A549 (cell line): ENCODE measurements at regions not wholly inside any gene's neighbourhood (a gene's known extent, or its start where the extent isn't known, plus 50 kb on each side); places are given as distances from the start of the nearest gene placed in this dataset.

Source experiments
- CHD2 ChIP-seq: fragments of 150-350 bp; IDR thresholded peaks from 2 replicates; pipeline ENCODE4 v1.6.1; 2014; ENCODE audit warnings: low read length; ENCODE audit not compliant: partially characterized antibody
- CTCF ChIP-seq: fragments of >200 bp; sonication (Bioruptor Twin); formaldehyde crosslinking; IDR thresholded peaks from 3 replicates; pipeline ENCODE4 v1.5.1; 2016
- EP300 ChIP-seq, 2 experiments: fragments of >200 bp; sonication (Bioruptor Twin); formaldehyde crosslinking; IDR thresholded peaks; 2 replicates in 1 of 2; 3 replicates in 1 of 2; pipeline ENCODE4 v1.6.1; 2016 to 2017
- GATA3 ChIP-seq: IDR thresholded peaks from 2 replicates; pipeline ENCODE4 v1.6.1; 2012; ENCODE audit warnings: borderline replicate concordance
- MAFK ChIP-seq: fragments of 450-650 bp; IDR thresholded peaks from 2 replicates; pipeline ENCODE4 v1.6.1; 2014; ENCODE audit not compliant: partially characterized antibody
- PHF8 ChIP-seq: fragments of 200-600 bp; sonication (generic); IDR thresholded peaks from 2 replicates; pipeline ENCODE4 v1.6.1; 2016; ENCODE audit warnings: low read depth, mild to moderate bottlenecking, antibody characterized with exemption, moderate library complexity, borderline replicate concordance
- RAD21 ChIP-seq, 2 experiments: fragments of >200 bp in 1 of 2; sonication (Bioruptor Twin) in 1 of 2; formaldehyde crosslinking in 1 of 2; IDR thresholded peaks in 1 of 2; conservative IDR thresholded peaks in 1 of 2; 2 replicates in 1 of 2; 3 replicates in 1 of 2; pipeline ENCODE4 v1.6.1; 2012 to 2018; ENCODE audit warnings: inconsistent platforms in 1 of 2
- USF2 ChIP-seq: fragments of 450-650 bp; IDR thresholded peaks from 2 replicates; pipeline ENCODE4 v1.6.1; 2014; ENCODE audit warnings: antibody characterized with exemption
- TF ChIP-seq, protein P1 (sequence below): fragments of 200-600 bp; sonication (generic); IDR thresholded peaks from 2 replicates; pipeline ENCODE4 v1.6.1; 2016; ENCODE audit warnings: antibody characterized with exemption, mild to moderate bottlenecking, moderate library complexity
- TF ChIP-seq, protein P2 (sequence below): IDR thresholded peaks from 2 replicates; pipeline ENCODE4 v1.6.1; 2012

- no peak for TF ChIP-seq CTCF
- TF ChIP-seq MAFK: no peak
- no peak for TF ChIP-seq EP300 (IDR thresholded peaks at IDR 0.05)
- TF ChIP-seq, protein P1, sequence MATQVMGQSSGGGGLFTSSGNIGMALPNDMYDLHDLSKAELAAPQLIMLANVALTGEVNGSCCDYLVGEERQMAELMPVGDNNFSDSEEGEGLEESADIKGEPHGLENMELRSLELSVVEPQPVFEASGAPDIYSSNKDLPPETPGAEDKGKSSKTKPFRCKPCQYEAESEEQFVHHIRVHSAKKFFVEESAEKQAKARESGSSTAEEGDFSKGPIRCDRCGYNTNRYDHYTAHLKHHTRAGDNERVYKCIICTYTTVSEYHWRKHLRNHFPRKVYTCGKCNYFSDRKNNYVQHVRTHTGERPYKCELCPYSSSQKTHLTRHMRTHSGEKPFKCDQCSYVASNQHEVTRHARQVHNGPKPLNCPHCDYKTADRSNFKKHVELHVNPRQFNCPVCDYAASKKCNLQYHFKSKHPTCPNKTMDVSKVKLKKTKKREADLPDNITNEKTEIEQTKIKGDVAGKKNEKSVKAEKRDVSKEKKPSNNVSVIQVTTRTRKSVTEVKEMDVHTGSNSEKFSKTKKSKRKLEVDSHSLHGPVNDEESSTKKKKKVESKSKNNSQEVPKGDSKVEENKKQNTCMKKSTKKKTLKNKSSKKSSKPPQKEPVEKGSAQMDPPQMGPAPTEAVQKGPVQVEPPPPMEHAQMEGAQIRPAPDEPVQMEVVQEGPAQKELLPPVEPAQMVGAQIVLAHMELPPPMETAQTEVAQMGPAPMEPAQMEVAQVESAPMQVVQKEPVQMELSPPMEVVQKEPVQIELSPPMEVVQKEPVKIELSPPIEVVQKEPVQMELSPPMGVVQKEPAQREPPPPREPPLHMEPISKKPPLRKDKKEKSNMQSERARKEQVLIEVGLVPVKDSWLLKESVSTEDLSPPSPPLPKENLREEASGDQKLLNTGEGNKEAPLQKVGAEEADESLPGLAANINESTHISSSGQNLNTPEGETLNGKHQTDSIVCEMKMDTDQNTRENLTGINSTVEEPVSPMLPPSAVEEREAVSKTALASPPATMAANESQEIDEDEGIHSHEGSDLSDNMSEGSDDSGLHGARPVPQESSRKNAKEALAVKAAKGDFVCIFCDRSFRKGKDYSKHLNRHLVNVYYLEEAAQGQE: no peak
- TF ChIP-seq USF2: no peak
- TF ChIP-seq RAD21 (conservative IDR thresholded peaks at IDR 0.05 in 1 of 2, IDR thresholded peaks at IDR 0.05 in 1 of 2): no peak
- TF ChIP-seq PHF8: no peak
- no peak for TF ChIP-seq GATA3
- no peak for TF ChIP-seq CHD2
- TF ChIP-seq, protein P2, sequence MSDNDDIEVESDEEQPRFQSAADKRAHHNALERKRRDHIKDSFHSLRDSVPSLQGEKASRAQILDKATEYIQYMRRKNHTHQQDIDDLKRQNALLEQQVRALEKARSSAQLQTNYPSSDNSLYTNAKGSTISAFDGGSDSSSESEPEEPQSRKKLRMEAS: no peak
Measured at GRCh38 chr14:97113339-97113738, 316.2 kb downstream of the VRK1 start.
